ENCODE measurements at regions not wholly inside any gene's neighbourhood (a gene's known extent, or its start where the extent isn't known, plus 50 kb on each side); places are given as distances from the start of the nearest gene placed in this dataset.

GRCh38 chr17:77037943-77038342 lies 102.8 kb upstream of the SEC14L1 start:
- intact Hi-C loops (cut with micrococcal nuclease) (no loop called here), in situ Hi-C loops (cut with MboI; ENCODE audit: low sequenced_read_pairs) (no loop called here), dilution Hi-C loops (cut with HindIII; ENCODE audit: low sequenced_read_pairs, unreplicated experiment) (no loop called here)
- 88% methylated on average over 4 of the region's 7 CpGs; no CpG with 5 or more reads in 1 of the 2 experiments for WGBS, 2 experiments (ENCODE audit: extremely low coverage in 2 of 2, insufficient read length in 1 of 2)
- no peak overlapping the region for H3K4me3 ChIP-seq (ENCODE audit: insufficient read depth, low read depth, low read length)
- 0 out of 2 replicates have a peak, but pooled peaks cover 1% of the 10 kb centered on the region for H3K9me3 ChIP-seq (ENCODE audit: control insufficient read depth, insufficient read depth, low read length)
- no peaks in the 10 kb centered on the region for H3K9me1 ChIP-seq (ENCODE audit: insufficient read depth, low read length)
- POLR2A ChIA-PET (ENCODE audit: unreplicated experiment) = no interaction called here
- CTCF ChIA-PET = no interaction called here
- no peaks in the 10 kb centered on the region for H3K79me1 ChIP-seq (ENCODE audit: low read depth in 1 of 2, low read length in 2 of 2)
- H4K20me1 ChIP-seq (ENCODE audit: insufficient read depth, low read length) = no peaks in the 10 kb centered on the region
- no peak overlapping the region for H3K56ac ChIP-seq (ENCODE audit: extremely low read depth, insufficient read depth, low read length)
- ATAC-seq (ENCODE audit: low read depth) (no peak), DNase-seq (no peak)
- no peak overlapping the region for H4K8ac ChIP-seq (ENCODE audit: low read depth in 2 of 2, low read length in 2 of 2)
- H2BK120ac ChIP-seq (ENCODE audit: low read depth, low read length) = no peak overlapping the region
- no peak overlapping the region for H3K18ac ChIP-seq (ENCODE audit: low read depth, low read length)
- H2AK9ac ChIP-seq (replicated peaks; ENCODE audit: low read depth, low read length, poor library complexity) = no peak overlapping the region
- no peak for TF ChIP-seq RFX5 (IDR thresholded peaks at IDR 0.05; ENCODE audit: low read depth, low read length)
- TF ChIP-seq SMC3 (IDR thresholded peaks at IDR 0.05; ENCODE audit: low read depth, low read length) = no peak
- TF ChIP-seq POLR2A (IDR thresholded peaks at IDR 0.05; ENCODE audit: low read depth, low read length) = no peak
- no peak for TF ChIP-seq ELK1 (IDR thresholded peaks at IDR 0.05; ENCODE audit: borderline replicate concordance, low read depth, low read length)
- TF ChIP-seq NFE2L2 (IDR thresholded peaks at IDR 0.05; ENCODE audit: low read depth, low read length) = no peak
- H4K91ac ChIP-seq (ENCODE audit: insufficient read depth, low read depth, low read length) = no peak overlapping the region
- H3K4me2 ChIP-seq (ENCODE audit: low read depth, low read length) = no peak overlapping the region
- no peaks in the 10 kb centered on the region for H3K4me1 ChIP-seq (ENCODE audit: control insufficient read depth, insufficient read depth, low read length)
- no peak overlapping the region for H2AFZ ChIP-seq (replicated peaks; ENCODE audit: low read length, poor library complexity)
- no peak overlapping the region for H2BK20ac ChIP-seq (ENCODE audit: low read depth, low read length)
- H3K36me3 ChIP-seq (ENCODE audit: control insufficient read depth, insufficient read depth, low read length) = no peaks in the 10 kb centered on the region
- no peak overlapping the region for H3K27ac ChIP-seq (ENCODE audit: insufficient read depth, low read length)
- H3K27me3 ChIP-seq (ENCODE audit: control insufficient read depth, insufficient read depth, low read length) = peaks cover 53% of the 10 kb centered on the region
- no peak overlapping the region for H3K23ac ChIP-seq (ENCODE audit: low read depth, low read length)
- H4K5ac ChIP-seq (ENCODE audit: low read depth, low read length) = no peak overlapping the region
- no peak overlapping the region for H2BK5ac ChIP-seq (ENCODE audit: low read depth, low read length, poor library complexity, severe bottlenecking)
- no TSS peak for BruUV-seq (replicated peaks)
- no peak overlapping the region for H3K4ac ChIP-seq (ENCODE audit: low read depth, low read length)
- H2AK5ac ChIP-seq (ENCODE audit: low read depth, low read length) = no peak overlapping the region
- no peak overlapping the region for H3K9ac ChIP-seq (ENCODE audit: low read depth, low read length)
- H2BK15ac ChIP-seq (ENCODE audit: low read depth, low read length) = no peak overlapping the region
- H3K14ac ChIP-seq (replicated peaks; ENCODE audit: low read depth, low read length) = no peak overlapping the region

All from IMR-90 (cell line).